Mammary epithelial cell (primary cell): ENCODE measurements at regions not wholly inside any gene's neighbourhood (a gene's known extent, or its start where the extent isn't known, plus 50 kb on each side); places are given as distances from the start of the nearest gene placed in this dataset.

ENCODE experiments used
- EZH2 ChIP-seq: IDR thresholded peaks from 2 replicates; pipeline ENCODE4 v1.6.1; 2012; ENCODE audit warnings: low read length, inconsistent platforms, borderline replicate concordance
- TF ChIP-seq, protein P1 (sequence below), 2 donors: IDR thresholded peaks in 1 of 2; conservative IDR thresholded peaks in 1 of 2; 2 replicates each; pipeline ENCODE4 v1.5.1; 2011 to 2012; ENCODE audit warnings: inconsistent platforms in 2 of 2, low read length in 2 of 2, mild to moderate bottlenecking in 2 of 2, control low read depth in 1 of 2, low read depth in 1 of 2; ENCODE audit not compliant: insufficient read depth in 1 of 2; ENCODE audit errors: extremely low read depth in 1 of 2

DNA sequence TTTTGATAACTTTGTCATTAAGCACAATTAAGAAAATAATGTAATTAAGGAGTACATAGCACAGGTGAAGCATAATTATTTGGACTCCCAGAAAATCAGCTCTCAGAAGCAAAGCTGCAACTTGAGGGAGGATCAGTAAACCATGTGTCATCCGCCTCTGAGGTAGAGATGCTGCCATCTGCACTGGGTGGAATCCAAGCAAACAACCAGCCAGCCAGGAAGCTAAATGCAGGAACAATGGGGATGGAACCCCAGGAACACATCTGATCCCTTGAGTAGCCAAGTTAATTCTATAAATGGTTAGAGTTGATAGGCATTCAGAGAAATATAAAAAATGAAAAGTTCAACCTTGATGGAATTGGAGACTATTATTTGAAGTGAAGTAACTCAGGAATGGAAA, 520.2 kb downstream of the RFC3 start:
- TF ChIP-seq, protein P1, sequence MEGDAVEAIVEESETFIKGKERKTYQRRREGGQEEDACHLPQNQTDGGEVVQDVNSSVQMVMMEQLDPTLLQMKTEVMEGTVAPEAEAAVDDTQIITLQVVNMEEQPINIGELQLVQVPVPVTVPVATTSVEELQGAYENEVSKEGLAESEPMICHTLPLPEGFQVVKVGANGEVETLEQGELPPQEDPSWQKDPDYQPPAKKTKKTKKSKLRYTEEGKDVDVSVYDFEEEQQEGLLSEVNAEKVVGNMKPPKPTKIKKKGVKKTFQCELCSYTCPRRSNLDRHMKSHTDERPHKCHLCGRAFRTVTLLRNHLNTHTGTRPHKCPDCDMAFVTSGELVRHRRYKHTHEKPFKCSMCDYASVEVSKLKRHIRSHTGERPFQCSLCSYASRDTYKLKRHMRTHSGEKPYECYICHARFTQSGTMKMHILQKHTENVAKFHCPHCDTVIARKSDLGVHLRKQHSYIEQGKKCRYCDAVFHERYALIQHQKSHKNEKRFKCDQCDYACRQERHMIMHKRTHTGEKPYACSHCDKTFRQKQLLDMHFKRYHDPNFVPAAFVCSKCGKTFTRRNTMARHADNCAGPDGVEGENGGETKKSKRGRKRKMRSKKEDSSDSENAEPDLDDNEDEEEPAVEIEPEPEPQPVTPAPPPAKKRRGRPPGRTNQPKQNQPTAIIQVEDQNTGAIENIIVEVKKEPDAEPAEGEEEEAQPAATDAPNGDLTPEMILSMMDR (conservative IDR thresholded peaks at IDR 0.05 in 1 of 2, IDR thresholded peaks at IDR 0.05 in 1 of 2; ENCODE audit: extremely low read depth in 1 of 2, insufficient read depth in 1 of 2, low read depth in 1 of 2, low read length in 2 of 2): no peak
- TF ChIP-seq EZH2: no peak
